ENCODE measurements at regions not wholly inside any gene's neighbourhood (a gene's known extent, or its start where the extent isn't known, plus 50 kb on each side); places are given as distances from the start of the nearest gene placed in this dataset.

GRCh38 chr2:18647731-18648130, 58.4 kb upstream of the NT5C1B start:
- no peak for TF ChIP-seq CTCF (IDR thresholded peaks at IDR 0.05; ENCODE audit: insufficient read depth, low read depth, low read length)
- DNase-seq (ENCODE audit: low read depth), result no peak

GRCh38 chr2:18645315-18645714, 55.9 kb upstream of the NT5C1B start:
- DNase-seq (ENCODE audit: low read depth), result no peak
- H3K4me3 ChIP-seq (ENCODE audit: low read depth, low read length), result no peak overlapping the region
- no peak for TF ChIP-seq CTCF (IDR thresholded peaks at IDR 0.05; ENCODE audit: insufficient read depth, low read depth, low read length)

More at GRCh38 chr2:18647731-18648130, 58.4 kb upstream of the NT5C1B start:
- H3K4me3 ChIP-seq (ENCODE audit: low read depth, low read length), result no peak overlapping the region

- H3K4me3 ChIP-seq (ENCODE audit: low read depth, low read length), result no peak overlapping the region
- TF ChIP-seq CTCF (IDR thresholded peaks at IDR 0.05; ENCODE audit: insufficient read depth, low read depth, low read length), result no peak
- no peak for DNase-seq (ENCODE audit: low read depth)
Measured at GRCh38 chr2:18644115-18644462, 54.7 kb upstream of the NT5C1B start.

GRCh38 chr2:18643326-18644114, 54.2 kb upstream of the NT5C1B start:
- no peak for TF ChIP-seq CTCF (IDR thresholded peaks at IDR 0.05; ENCODE audit: insufficient read depth, low read depth, low read length)
- no peak for DNase-seq (ENCODE audit: low read depth)

GRCh38 chr2:18641823-18642222, 52.5 kb upstream of the NT5C1B start:
- no peak for DNase-seq (ENCODE audit: low read depth)
- TF ChIP-seq CTCF (IDR thresholded peaks at IDR 0.05; ENCODE audit: insufficient read depth, low read depth, low read length), result no peak
- H3K4me3 ChIP-seq (ENCODE audit: low read depth, low read length), result no peak overlapping the region

More at GRCh38 chr2:18643326-18644114, 54.2 kb upstream of the NT5C1B start:
- H3K4me3 ChIP-seq (ENCODE audit: low read depth, low read length), result no peak overlapping the region

- TF ChIP-seq CTCF (IDR thresholded peaks at IDR 0.05; ENCODE audit: insufficient read depth, low read depth, low read length), result no peak
- H3K4me3 ChIP-seq (ENCODE audit: low read depth, low read length), result no peak overlapping the region
- DNase-seq (ENCODE audit: low read depth), result no peak
Measured at GRCh38 chr2:18639756-18640453, 50.5 kb upstream of the NT5C1B start.

Measured in fibroblast of villous mesenchyme (primary cell).